A673 (cell line): ENCODE measurements at regions not wholly inside any gene's neighbourhood (a gene's known extent, or its start where the extent isn't known, plus 50 kb on each side); places are given as distances from the start of the nearest gene placed in this dataset.
"Not testable (repeated sequence)": the region's sequence is repeated elsewhere in the genome, so short reads cannot be mapped to it uniquely, and the experiment has no call there.

Experiments used
- CTCF ChIP-seq: fragments of 300-800, 200-600 bp; sonication (generic); conservative IDR thresholded peaks from 2 replicates; pipeline ENCODE4 v1.5.1; 2017; ENCODE audit warnings: low read depth, mild to moderate bottlenecking, antibody characterized with exemption, low read length, moderate library complexity, mixed read lengths
- EZH2 ChIP-seq: fragments of 200-600 bp; sonication (generic); IDR thresholded peaks from 2 replicates; pipeline ENCODE4 v1.6.1; 2017; ENCODE audit warnings: borderline replicate concordance, low read depth, mild to moderate bottlenecking, mixed read lengths, antibody characterized with exemption, low read length; ENCODE audit not compliant: poor library complexity, severe bottlenecking

- not testable (repeated sequence) for TF ChIP-seq CTCF, EZH2
These were observed 116.4 kb downstream of the TLR5 start for GRCh38 chr1:223026639-223027038.
